Keratinocyte (primary cell): ENCODE measurements at regions not wholly inside any gene's neighbourhood (a gene's known extent, or its start where the extent isn't known, plus 50 kb on each side); places are given as distances from the start of the nearest gene placed in this dataset.

Source experiments
- CTCF ChIP-seq, 3 experiments: IDR thresholded peaks in 1 of 3; conservative IDR thresholded peaks in 1 of 3; optimal IDR thresholded peaks in 1 of 3; 2 replicates in 2 of 3; 3 replicates in 1 of 3; pipeline versions ENCODE3 to v1.5.1; 2011; ENCODE audit warnings: low read length in 3 of 3, mild to moderate bottlenecking in 3 of 3, moderate library complexity in 2 of 3, control low read depth in 1 of 3, inconsistent platforms in 1 of 3; ENCODE audit not compliant: insufficient read depth in 2 of 3; ENCODE audit errors: extremely low read depth in 1 of 3
- EZH2 ChIP-seq: IDR thresholded peaks from one replicate; pipeline ENCODE4 v1.6.1; 2012; ENCODE audit warnings: inconsistent platforms, mild to moderate bottlenecking, low read length, moderate library complexity

GRCh38 chr6:113359155-113360140 lies 497.7 kb upstream of the MARCKS start:
- TF ChIP-seq CTCF (optimal IDR thresholded peaks at IDR 0.05 in 1 of 3, IDR thresholded peaks at IDR 0.05 in 1 of 3, conservative IDR thresholded peaks at IDR 0.05 in 1 of 3; ENCODE audit: extremely low read depth in 1 of 3, insufficient read depth in 2 of 3, low read length in 3 of 3) (no peak), EZH2 (no peak)
